ENCODE measurements at regions not wholly inside any gene's neighbourhood (a gene's known extent, or its start where the extent isn't known, plus 50 kb on each side); places are given as distances from the start of the nearest gene placed in this dataset.

DNA sequence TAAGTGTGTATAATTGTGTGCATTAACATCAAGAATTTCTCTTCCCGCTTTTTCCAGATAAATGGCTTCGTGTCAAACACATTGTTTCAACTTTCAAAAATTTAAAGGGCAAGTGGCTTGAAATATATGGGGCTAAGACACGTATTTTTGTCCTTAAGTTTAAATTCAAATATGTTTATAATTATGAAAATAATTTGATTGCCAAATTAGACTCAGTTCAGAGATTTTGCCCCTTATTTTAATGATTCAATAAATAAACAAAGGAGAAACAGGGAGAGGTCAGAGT lies 1159.2 kb upstream of the MIR17HG start:
- TF ChIP-seq POLR2AphosphoS5 (IDR thresholded peaks at IDR 0.05) (no peak), POLR2A (IDR thresholded peaks at IDR 0.05) (no peak), EP300 (IDR thresholded peaks at IDR 0.05) (no peak)
- TF ChIP-seq, protein P1, sequence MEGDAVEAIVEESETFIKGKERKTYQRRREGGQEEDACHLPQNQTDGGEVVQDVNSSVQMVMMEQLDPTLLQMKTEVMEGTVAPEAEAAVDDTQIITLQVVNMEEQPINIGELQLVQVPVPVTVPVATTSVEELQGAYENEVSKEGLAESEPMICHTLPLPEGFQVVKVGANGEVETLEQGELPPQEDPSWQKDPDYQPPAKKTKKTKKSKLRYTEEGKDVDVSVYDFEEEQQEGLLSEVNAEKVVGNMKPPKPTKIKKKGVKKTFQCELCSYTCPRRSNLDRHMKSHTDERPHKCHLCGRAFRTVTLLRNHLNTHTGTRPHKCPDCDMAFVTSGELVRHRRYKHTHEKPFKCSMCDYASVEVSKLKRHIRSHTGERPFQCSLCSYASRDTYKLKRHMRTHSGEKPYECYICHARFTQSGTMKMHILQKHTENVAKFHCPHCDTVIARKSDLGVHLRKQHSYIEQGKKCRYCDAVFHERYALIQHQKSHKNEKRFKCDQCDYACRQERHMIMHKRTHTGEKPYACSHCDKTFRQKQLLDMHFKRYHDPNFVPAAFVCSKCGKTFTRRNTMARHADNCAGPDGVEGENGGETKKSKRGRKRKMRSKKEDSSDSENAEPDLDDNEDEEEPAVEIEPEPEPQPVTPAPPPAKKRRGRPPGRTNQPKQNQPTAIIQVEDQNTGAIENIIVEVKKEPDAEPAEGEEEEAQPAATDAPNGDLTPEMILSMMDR (IDR thresholded peaks at IDR 0.05): no peak

Measured in gastroesophageal sphincter (tissue), 3 donors.